SK-MEL-5 (cell line): ENCODE measurements at regions not wholly inside any gene's neighbourhood (a gene's known extent, or its start where the extent isn't known, plus 50 kb on each side); places are given as distances from the start of the nearest gene placed in this dataset.
"Not testable (repeated sequence)": the region's sequence is repeated elsewhere in the genome, so short reads cannot be mapped to it uniquely, and the experiment has no call there.

Source experiments
- DNase-seq: peaks from one replicate; pipeline ENCODE4 v3.0.0-alpha.2; 2016; ENCODE audit warnings: low read depth, low spot score
- in situ Hi-C: cut with HindIII; loops from 2 replicates; pipeline ENCODE4 v1.10.0; 2016; ENCODE audit warnings: low sequenced_read_pairs, high pct_unique_total_duplicates, low pct_unique_long_range_greater_than_20kb

- no peak for DNase-seq
- in situ Hi-C loops = no loop called here
Measured at GRCh38 chr17:69654981-69655855, 240.7 kb downstream of the MAP2K6 start.

GRCh38 chr17:69655902-69656301 is 241.4 kb downstream of the MAP2K6 start:
- in situ Hi-C loops = no loop called here
- DNase-seq = no peak

GRCh38 chr17:69669441-69670178 is 255.1 kb downstream of the MAP2K6 start:
- in situ Hi-C loops = no loop called here
- DNase-seq = no peak

GRCh38 chr17:69672924-69673323 is 258.4 kb downstream of the MAP2K6 start:
- no peak for DNase-seq
- in situ Hi-C loops = no loop called here

- in situ Hi-C loops = no loop called here
- DNase-seq = peak; percentile 52
Measured at GRCh38 chr17:69677130-69677529, 262.6 kb downstream of the MAP2K6 start.

- peak; percentile 22 for DNase-seq
- in situ Hi-C loops = no loop called here
Measured at GRCh38 chr17:69678206-69678605, 263.7 kb downstream of the MAP2K6 start.

- no peak for DNase-seq
- in situ Hi-C loops = no loop called here
Measured at GRCh38 chr17:69679829-69680228, 265.3 kb downstream of the MAP2K6 start.

GRCh38 chr17:69684251-69684650 is 269.8 kb downstream of the MAP2K6 start:
- in situ Hi-C loops = no loop called here
- DNase-seq = no peak

- DNase-seq, in situ Hi-C loops: not testable (repeated sequence)
Measured at GRCh38 chr17:69685150-69685549, 270.7 kb downstream of the MAP2K6 start.

GRCh38 chr17:69690531-69690930 is 276.0 kb downstream of the MAP2K6 start:
- no peak for DNase-seq
- in situ Hi-C loops = no loop called here

- in situ Hi-C loops = no loop called here
Measured at GRCh38 chr17:69692171-69692570, 277.7 kb downstream of the MAP2K6 start.

GRCh38 chr17:69695646-69696045 is 281.1 kb downstream of the MAP2K6 start:
- no peak for DNase-seq
- in situ Hi-C loops = no loop called here

More at GRCh38 chr17:69692171-69692570, 277.7 kb downstream of the MAP2K6 start:
- no peak for DNase-seq

- in situ Hi-C loops = no loop called here
- DNase-seq = no peak
Measured at GRCh38 chr17:69696650-69697049, 282.2 kb downstream of the MAP2K6 start.

- in situ Hi-C loops, DNase-seq: not testable (repeated sequence)
Measured at GRCh38 chr17:69698352-69698751, 283.9 kb downstream of the MAP2K6 start.

GRCh38 chr17:69702078-69702477 is 287.6 kb downstream of the MAP2K6 start:
- in situ Hi-C loops = no loop called here
- no peak for DNase-seq

GRCh38 chr17:69703751-69704150 is 289.3 kb downstream of the MAP2K6 start:
- in situ Hi-C loops = no loop called here
- DNase-seq = no peak

- DNase-seq = no peak
- in situ Hi-C loops = no loop called here
Measured at GRCh38 chr17:69704935-69705334, 290.4 kb downstream of the MAP2K6 start.

- DNase-seq = no peak
Measured at GRCh38 chr17:69706127-69706526, 291.6 kb downstream of the MAP2K6 start.

GRCh38 chr17:69709441-69709840 is 294.9 kb downstream of the MAP2K6 start:
- in situ Hi-C loops = no loop called here
- peak; percentile 25 for DNase-seq

More at GRCh38 chr17:69706127-69706526, 291.6 kb downstream of the MAP2K6 start:
- in situ Hi-C loops = no loop called here
